Stimulated activated CD8-positive, alpha-beta memory T cell treated with anti-CD3 and anti-CD28 coated beads, Interleukin-2, amount 100 ng/mL, for 48 hours (primary cell): ENCODE measurements at regions not wholly inside any gene's neighbourhood (a gene's known extent, or its start where the extent isn't known, plus 50 kb on each side); places are given as distances from the start of the nearest gene placed in this dataset.

Experiments used
- DNase-seq, 2 donors: peaks; one replicate each; pipeline ENCODE4 v3.0.0-alpha.2; 2020; ENCODE audit warnings: low read depth in 2 of 2

- DNase-seq: no peak
Observed at GRCh38 chr10:130867446-130868194, 443.9 kb downstream of the TCERG1L start.

- no peak for DNase-seq
Observed at GRCh38 chr10:130869179-130869841, 442.2 kb downstream of the TCERG1L start.

- DNase-seq: no peak
Observed at GRCh38 chr10:130871406-130871805, 440.1 kb downstream of the TCERG1L start.

GRCh38 chr10:130873636-130874035 is 437.9 kb downstream of the TCERG1L start:
- no peak for DNase-seq

GRCh38 chr10:130875116-130875515 is 436.4 kb downstream of the TCERG1L start:
- no peak for DNase-seq

GRCh38 chr10:130875897-130876472 is 435.5 kb downstream of the TCERG1L start:
- DNase-seq: no peak

- no peak for DNase-seq
Observed at GRCh38 chr10:130877126-130877525, 434.4 kb downstream of the TCERG1L start.

- no peak for DNase-seq
Observed at GRCh38 chr10:130878131-130878530, 433.4 kb downstream of the TCERG1L start.

- no peak for DNase-seq
Observed at GRCh38 chr10:130882906-130883305, 428.6 kb downstream of the TCERG1L start.

GRCh38 chr10:130884456-130884855 is 427.1 kb downstream of the TCERG1L start:
- no peak for DNase-seq

- DNase-seq: no peak
Observed at GRCh38 chr10:130885021-130885655, 426.4 kb downstream of the TCERG1L start.

- DNase-seq: no peak
Observed at GRCh38 chr10:130887170-130887569, 424.4 kb downstream of the TCERG1L start.

GRCh38 chr10:130888493-130888892 is 423.0 kb downstream of the TCERG1L start:
- DNase-seq: no peak

- no peak for DNase-seq
Observed at GRCh38 chr10:130889240-130889639, 422.3 kb downstream of the TCERG1L start.

GRCh38 chr10:130889780-130890179 is 421.7 kb downstream of the TCERG1L start:
- DNase-seq: no peak

GRCh38 chr10:130891066-130891465 is 420.5 kb downstream of the TCERG1L start:
- no peak for DNase-seq

- no peak for DNase-seq
Observed at GRCh38 chr10:130894471-130894870, 417.1 kb downstream of the TCERG1L start.

- DNase-seq: no peak
Observed at GRCh38 chr10:130895161-130895560, 416.4 kb downstream of the TCERG1L start.

GRCh38 chr10:130897815-130898214 is 413.7 kb downstream of the TCERG1L start:
- DNase-seq: no peak

GRCh38 chr10:130898381-130898780 is 413.1 kb downstream of the TCERG1L start:
- DNase-seq: no peak

GRCh38 chr10:130899856-130900255 is 411.7 kb downstream of the TCERG1L start:
- no peak for DNase-seq

- DNase-seq: no peak
Observed at GRCh38 chr10:130900441-130901160, 410.9 kb downstream of the TCERG1L start.
